Upper lobe of right lung (tissue), 1 donor: ENCODE measurements at regions not wholly inside any gene's neighbourhood (a gene's known extent, or its start where the extent isn't known, plus 50 kb on each side); places are given as distances from the start of the nearest gene placed in this dataset.
A peak's percentile ranks its signal among the peaks of the same experiment; 100 is the strongest.

ENCODE experiments used
- ATAC-seq: fragments of 200-7000 bp; cut with Tn5 transposase; one replicate; pipeline ENCODE4 v1.9.1; 2020; ENCODE audit warnings: mild to moderate bottlenecking, moderate library complexity
- DNase-seq: peaks from one replicate; pipeline ENCODE4 v3.0.0-alpha.2; 2020
- H3K27ac ChIP-seq: fragments of 200-600 bp; one replicate; pipeline ENCODE4 v1.8.0; 2022
- H3K27me3 ChIP-seq: fragments of 200-600 bp; one replicate; pipeline ENCODE4 v1.8.0; 2022; ENCODE audit warnings: mild to moderate bottlenecking
- H3K36me3 ChIP-seq: fragments of 200-600 bp; one replicate; pipeline ENCODE4 v1.8.0; 2022
- H3K4me1 ChIP-seq: fragments of 200-600 bp; one replicate; pipeline ENCODE4 v1.8.0; 2022
- H3K4me3 ChIP-seq: fragments of 200-600 bp; one replicate; pipeline ENCODE4 v1.8.0; 2022; ENCODE audit warnings: mild to moderate bottlenecking
- H3K9me3 ChIP-seq: fragments of 200-600 bp; one replicate; pipeline ENCODE4 v1.8.0; 2022
- CTCF ChIP-seq: fragments of 200-600 bp; IDR thresholded peaks from one replicate; pipeline ENCODE4 v1.8.0; 2022; ENCODE audit warnings: antibody characterized with exemption
- intact Hi-C: fragments of 100-400 bp; cut with DNase I; formaldehyde crosslinking; loops from one replicate; pipeline ENCODE4 v1.11.0; 2022
- donor health status: DM: no; HTN: yes; CAD: no; lungs with severe emphysema.

DNA sequence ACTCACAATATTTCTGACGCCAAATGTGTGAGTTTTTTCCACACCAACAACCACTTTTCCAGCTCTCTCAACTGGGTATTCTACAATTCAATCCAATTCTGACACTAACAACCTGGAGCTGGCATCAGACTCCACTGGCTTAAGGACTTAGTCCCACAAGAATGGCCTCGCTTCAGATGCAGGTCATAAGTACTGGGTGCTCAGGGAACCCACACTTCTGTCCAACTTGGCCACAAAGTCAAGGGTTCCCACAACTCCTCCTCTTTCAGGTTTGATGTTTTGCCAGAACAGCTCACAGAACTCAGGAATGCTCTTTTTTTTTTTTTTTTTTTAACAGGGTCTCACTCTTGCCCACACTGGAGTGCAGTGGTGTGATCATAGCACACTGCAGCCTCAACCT lies 56.1 kb upstream of the TMC5 start:
- intact Hi-C loops, result no loop called here
- no peak for DNase-seq

GRCh38 chr16:19363740-19364139 lies 53.9 kb upstream of the TMC5 start:
- Histone ChIP-seq H3K4me3 (no peak overlapping the region), H3K27me3 (no peaks in the 10 kb centered on the region), H3K9me3 (no peaks in the 10 kb centered on the region), H3K27ac (no peak overlapping the region), H3K36me3 (no peaks in the 10 kb centered on the region), H3K4me1 (no peaks in the 10 kb centered on the region)
- ATAC-seq (no peak), DNase-seq (no peak)
- no peak for TF ChIP-seq CTCF
- intact Hi-C loops, result no loop called here

More for the DNA sequence above, 56.1 kb upstream of the TMC5 start:
- no peak for TF ChIP-seq CTCF
- H3K4me3 ChIP-seq, result no peak overlapping the region
- peak; percentile 48 for ATAC-seq
- H3K27me3 ChIP-seq, result no peaks in the 10 kb centered on the region
- H3K27ac ChIP-seq, result no peak overlapping the region
- no peaks in the 10 kb centered on the region for H3K9me3 ChIP-seq
- H3K4me1 ChIP-seq, result no peaks in the 10 kb centered on the region
- H3K36me3 ChIP-seq, result no peaks in the 10 kb centered on the region

DNA sequence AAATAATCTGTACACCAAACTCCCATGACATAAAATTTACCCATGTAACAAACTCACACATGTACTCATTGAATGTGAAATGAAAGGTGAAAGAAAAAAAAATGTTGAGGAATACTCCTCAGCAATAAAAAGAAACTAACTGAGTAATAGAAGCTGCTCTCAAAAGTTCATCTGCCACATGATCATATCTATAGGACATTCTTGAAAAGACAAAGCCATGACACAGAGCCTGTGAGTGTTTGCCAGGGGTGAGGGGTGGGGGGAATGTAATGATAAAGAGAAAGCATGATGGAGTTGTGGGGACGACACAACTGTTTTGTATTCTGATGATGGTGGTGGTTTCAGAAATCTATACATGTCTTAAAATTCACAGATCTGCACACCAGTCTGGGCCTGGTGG lies 52.2 kb upstream of the TMC5 start:
- no peaks in the 10 kb centered on the region for H3K27me3 ChIP-seq
- no peak overlapping the region for H3K4me3 ChIP-seq
- no peaks in the 10 kb centered on the region for H3K36me3 ChIP-seq
- DNase-seq (no peak), ATAC-seq (no peak)
- no peaks in the 10 kb centered on the region for H3K4me1 ChIP-seq
- H3K27ac ChIP-seq, result no peak overlapping the region
- TF ChIP-seq CTCF, result no peak
- intact Hi-C loops, result no loop called here
- H3K9me3 ChIP-seq, result no peaks in the 10 kb centered on the region

DNA sequence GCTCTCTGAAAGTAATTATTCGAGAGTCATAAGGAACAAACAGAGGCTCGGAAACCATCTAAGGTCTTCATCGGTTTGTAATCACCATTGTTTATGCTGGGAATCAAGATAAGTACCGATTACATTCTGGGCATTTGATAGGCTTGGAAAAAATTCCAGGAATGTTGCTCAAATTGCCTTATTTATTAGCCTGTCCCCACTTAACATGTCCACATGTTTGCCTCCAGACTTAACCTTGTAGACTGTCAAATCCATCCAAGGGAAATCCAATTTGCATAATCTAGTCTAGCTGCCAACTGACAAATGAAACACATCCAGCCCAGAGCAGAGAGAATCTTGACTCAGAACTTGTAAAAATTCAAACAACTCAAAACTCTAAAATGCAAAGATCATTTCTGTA lies 51.3 kb upstream of the TMC5 start:
- no peak for TF ChIP-seq CTCF
- no peaks in the 10 kb centered on the region for H3K9me3 ChIP-seq
- ATAC-seq (no peak), DNase-seq (no peak)
- H3K36me3 ChIP-seq, result no peaks in the 10 kb centered on the region
- no peaks in the 10 kb centered on the region for H3K27me3 ChIP-seq
- intact Hi-C loops, result no loop called here
- no peak overlapping the region for H3K27ac ChIP-seq
- no peak overlapping the region for H3K4me3 ChIP-seq
- no peaks in the 10 kb centered on the region for H3K4me1 ChIP-seq

DNA sequence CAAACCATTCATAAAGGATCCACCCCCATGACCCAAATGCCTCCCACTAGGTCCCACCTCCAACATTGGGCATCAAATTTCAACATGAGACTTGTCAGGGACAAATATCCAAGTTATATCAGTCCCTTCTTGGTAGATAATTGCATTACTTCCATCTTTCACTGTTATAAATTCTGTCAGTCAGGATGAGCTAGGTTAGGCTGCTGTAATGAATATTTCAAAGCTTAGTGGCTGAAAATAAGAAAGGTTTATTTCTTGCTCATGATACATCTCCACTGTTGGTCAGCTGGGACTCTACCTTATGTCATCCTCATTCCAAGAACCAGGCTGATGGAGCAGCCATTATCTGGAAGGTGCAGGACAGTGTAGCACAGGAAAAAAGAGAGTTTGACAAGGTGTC lies 50.3 kb upstream of the TMC5 start:
- DNase-seq (no peak), ATAC-seq (no peak)
- H3K27ac ChIP-seq, result no peak overlapping the region
- no peak overlapping the region for H3K4me3 ChIP-seq
- TF ChIP-seq CTCF, result no peak
- no peaks in the 10 kb centered on the region for H3K36me3 ChIP-seq
- H3K9me3 ChIP-seq, result no peaks in the 10 kb centered on the region
- no peaks in the 10 kb centered on the region for H3K4me1 ChIP-seq
- intact Hi-C loops, result no loop called here
- no peaks in the 10 kb centered on the region for H3K27me3 ChIP-seq
